ENCODE measurements at regions not wholly inside any gene's neighbourhood (a gene's known extent, or its start where the extent isn't known, plus 50 kb on each side); places are given as distances from the start of the nearest gene placed in this dataset.
A peak's percentile ranks its signal among the peaks of the same experiment; 100 is the strongest.
"Not testable (repeated sequence)": the region's sequence is repeated elsewhere in the genome, so short reads cannot be mapped to it uniquely, and the experiment has no call there.

GRCh38 chr11:133635244-133635739 is 103.0 kb upstream of the OPCML start:
- TF ChIP-seq FOXS1 (CRISPR knock-in tag; IDR thresholded peaks at IDR 0.05) (no peak), E2F6 (IDR thresholded peaks at IDR 0.05; ENCODE audit: borderline replicate concordance, low read depth) (no peak), PHF8 (IDR thresholded peaks at IDR 0.05; ENCODE audit: borderline replicate concordance, low read depth) (no peak)
- FAIRE-seq (no peak), ATAC-seq (no peak), DNase-seq (ENCODE audit: low read depth in 1 of 2, low spot score in 1 of 2) (no peak)
- Histone ChIP-seq H3K27ac (no peak overlapping the region), H3K9me3 (no peaks in the 10 kb centered on the region), H3K4me2 (no peak overlapping the region), H3K4me3 (no peak overlapping the region), H3K4me1 (no peaks in the 10 kb centered on the region)
- WGBS (ENCODE audit: missing lambda C conversion rate) = 2% methylated on average over 3 of the region's 3 CpGs
- ChIA-PET POLR2A (no interaction called here), CTCF (no interaction called here)

- CTCF ChIA-PET; H3K9me3 ChIP-seq; H3K4me1 ChIP-seq; FAIRE-seq; ATAC-seq; H3K4me3 ChIP-seq; H3K4me2 ChIP-seq; H3K27ac ChIP-seq; DNase-seq (ENCODE audit: low read depth in 1 of 2, low spot score in 1 of 2): not testable (repeated sequence)
- 28% methylated on average over 11 of the region's 11 CpGs for WGBS (ENCODE audit: missing lambda C conversion rate)
- POLR2A ChIA-PET = interaction anchor here (0.7 kb wide), 1 partner anchor 838 kb away, joined by 8 read pairs; no protein-coding TSS in a partner anchor
Observed at GRCh38 chr11:133628371-133628770, 96.1 kb upstream of the OPCML start.

GRCh38 chr11:133621611-133622010 is 89.3 kb upstream of the OPCML start:
- no peaks in the 10 kb centered on the region for H3K9me3 ChIP-seq
- ATAC-seq (no peak), FAIRE-seq (no peak), DNase-seq (ENCODE audit: low read depth in 1 of 2, low spot score in 1 of 2) (no peak)
- ChIA-PET CTCF (no interaction called here), POLR2A (no interaction called here)
- no peak overlapping the region for H3K4me2 ChIP-seq
- no peak overlapping the region for H3K4me3 ChIP-seq
- H3K4me1 ChIP-seq = no peaks in the 10 kb centered on the region
- 7% methylated on average over 6 of the region's 6 CpGs for WGBS (ENCODE audit: missing lambda C conversion rate)
- H3K27ac ChIP-seq = no peak overlapping the region
- TF ChIP-seq NPAS2 (CRISPR knock-in tag; IDR thresholded peaks at IDR 0.05; ENCODE audit: borderline replicate concordance) (no peak), CHD4 (IDR thresholded peaks at IDR 0.05; ENCODE audit: borderline replicate concordance) (no peak), RNF2 (IDR thresholded peaks at IDR 0.05; ENCODE audit: borderline replicate concordance, low read depth) (no peak)

GRCh38 chr11:133619973-133620372 is 87.7 kb upstream of the OPCML start:
- no peak overlapping the region for H3K27ac ChIP-seq
- ATAC-seq = no peak
- ChIA-PET CTCF (no interaction called here), POLR2A (no interaction called here)
- DNase-seq (ENCODE audit: low read depth in 1 of 2, low spot score in 1 of 2) = no peak
- H3K4me2 ChIP-seq = no peak overlapping the region
- no peak for FAIRE-seq
- WGBS (ENCODE audit: missing lambda C conversion rate) = 0% methylated on average over 2 of the region's 2 CpGs
- TF ChIP-seq RAD21 (conservative IDR thresholded peaks at IDR 0.05 in 1 of 2, IDR thresholded peaks at IDR 0.05 in 1 of 2) (0 out of 5 replicates have a peak, but pooled peaks of 1 of the 2 experiments have one; percentile 4), MAFK (IDR thresholded peaks at IDR 0.05; ENCODE audit: partially characterized antibody) (no peak)
- no peaks in the 10 kb centered on the region for H3K4me1 ChIP-seq
- no peaks in the 10 kb centered on the region for H3K9me3 ChIP-seq
- H3K4me3 ChIP-seq = no peak overlapping the region

- CTCF ChIA-PET = no interaction called here
- Histone ChIP-seq H3K27ac (no peak overlapping the region), H3K4me1 (no peaks in the 10 kb centered on the region), H3K4me2 (no peak overlapping the region), H3K9me3 (no peaks in the 10 kb centered on the region), H3K4me3 (no peak overlapping the region)
- WGBS (ENCODE audit: missing lambda C conversion rate) = 6% methylated on average over 2 of the region's 2 CpGs
- DNase-seq (ENCODE audit: low read depth in 1 of 2, low spot score in 1 of 2) (no peak), FAIRE-seq (no peak), ATAC-seq (no peak)
- TF ChIP-seq MAZ (IDR thresholded peaks at IDR 0.05; ENCODE audit: borderline replicate concordance, low read depth, low read length) (no peak), HDAC2 (IDR thresholded peaks at IDR 0.05) (no peak), RFX5 (IDR thresholded peaks at IDR 0.05) (no peak), PBX3 (IDR thresholded peaks at IDR 0.05) (no peak), FOXS1 (CRISPR knock-in tag; IDR thresholded peaks at IDR 0.05) (no peak), E2F6 (IDR thresholded peaks at IDR 0.05; ENCODE audit: borderline replicate concordance, low read depth) (no peak)
- POLR2A ChIA-PET = no interaction called here
Observed at GRCh38 chr11:133619397-133619796, 87.1 kb upstream of the OPCML start.

All from A549 (cell line).